GM19468 (cell line): ENCODE measurements at regions not wholly inside any gene's neighbourhood (a gene's known extent, or its start where the extent isn't known, plus 50 kb on each side); places are given as distances from the start of the nearest gene placed in this dataset.

Experiments
- ATAC-seq: cut with Tn5 transposase; IDR thresholded peaks from one replicate; pipeline ENCODE4 v1.9.1; 2021; ENCODE audit warnings: mild to moderate bottlenecking, moderate library complexity, moderate number of reproducible peaks; ENCODE audit not compliant: unreplicated experiment; ENCODE audit errors: extremely low read depth

DNA sequence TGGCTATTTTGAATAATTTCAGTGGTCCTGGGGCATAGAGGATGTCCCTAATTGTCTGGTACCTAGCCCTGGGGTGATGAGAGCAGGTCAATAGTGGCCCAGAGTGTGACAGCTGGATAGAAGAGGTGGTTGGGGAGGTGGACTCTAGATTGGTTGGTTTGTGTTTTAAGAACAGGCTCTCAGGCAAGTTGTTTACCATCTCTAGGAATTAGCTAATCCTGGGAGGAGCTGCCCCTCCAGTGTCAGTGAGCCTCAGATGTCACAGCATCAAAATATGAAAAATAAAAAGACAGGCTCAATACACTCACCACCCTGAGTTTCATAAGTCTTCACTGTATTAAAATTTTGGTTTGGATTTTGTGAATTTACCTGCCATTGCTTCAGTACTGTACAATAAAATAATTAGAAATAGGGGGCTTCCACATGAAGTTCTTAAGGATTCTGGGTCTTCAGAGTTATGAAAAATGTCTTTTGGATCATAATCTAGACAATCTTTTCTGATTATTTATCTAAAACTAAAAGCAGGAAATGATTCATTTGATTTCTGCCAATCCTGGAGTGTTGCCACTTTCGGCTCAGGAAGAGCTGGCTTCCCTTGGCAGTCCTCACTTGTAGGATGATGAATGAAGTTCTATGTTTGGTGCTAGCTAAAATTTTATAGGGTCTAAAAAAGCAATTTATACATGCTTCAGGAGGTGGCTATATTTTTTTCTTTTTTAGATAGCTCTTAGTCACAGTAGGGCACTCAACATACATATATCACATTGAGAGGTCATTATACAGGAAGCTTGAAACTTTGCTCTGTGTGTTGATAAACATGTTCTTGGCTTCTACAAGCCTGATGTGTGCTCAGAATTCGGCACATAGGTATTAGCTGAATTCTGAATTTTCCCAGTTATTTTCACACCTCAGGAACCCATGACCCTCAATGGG, 395.1 kb downstream of the RAB28 start:
- ATAC-seq: no peak

DNA sequence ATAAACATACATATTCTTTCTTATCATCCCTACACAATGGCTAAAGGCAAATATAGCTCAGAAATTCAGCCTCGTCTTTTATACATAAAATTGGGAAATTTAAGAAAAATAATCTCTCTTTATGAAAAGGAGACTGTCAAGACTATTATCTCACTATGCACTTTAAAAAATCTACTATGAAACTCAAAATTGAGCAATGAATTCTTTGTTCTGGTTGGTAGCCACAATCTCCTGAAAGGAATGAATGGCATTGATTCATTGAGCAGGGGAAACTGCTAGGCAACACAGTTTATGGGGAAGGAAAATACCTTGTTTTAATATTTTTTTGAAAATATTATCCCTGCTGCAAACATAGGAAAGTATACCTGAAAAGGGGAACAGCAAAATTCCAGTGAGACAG, 397.1 kb downstream of the RAB28 start:
- no peak for ATAC-seq

DNA sequence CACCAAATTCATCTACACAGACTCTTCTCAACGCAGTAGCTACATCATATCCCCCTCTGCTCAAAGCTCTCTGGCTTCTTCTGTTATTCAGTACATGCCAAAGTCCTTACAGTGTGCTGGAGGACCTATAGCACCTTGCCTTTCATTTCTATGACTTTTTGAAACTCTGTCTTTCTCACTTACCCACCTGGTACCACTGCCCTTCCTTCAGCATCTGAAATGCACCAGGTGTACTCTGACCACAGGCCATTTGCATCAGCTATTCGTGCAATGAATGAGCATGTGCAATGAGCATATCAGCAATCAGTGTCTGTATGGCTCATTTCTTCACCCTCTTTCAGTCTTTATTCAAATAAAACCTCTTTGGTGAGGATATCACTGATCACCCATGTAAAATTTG, 399.9 kb downstream of the RAB28 start:
- no peak for ATAC-seq

GRCh38 chr4:13081830-13082229, 402.3 kb downstream of the RAB28 start:
- ATAC-seq: no peak

GRCh38 chr4:13067077-13067476, 417.1 kb downstream of the RAB28 start:
- ATAC-seq: no peak

DNA sequence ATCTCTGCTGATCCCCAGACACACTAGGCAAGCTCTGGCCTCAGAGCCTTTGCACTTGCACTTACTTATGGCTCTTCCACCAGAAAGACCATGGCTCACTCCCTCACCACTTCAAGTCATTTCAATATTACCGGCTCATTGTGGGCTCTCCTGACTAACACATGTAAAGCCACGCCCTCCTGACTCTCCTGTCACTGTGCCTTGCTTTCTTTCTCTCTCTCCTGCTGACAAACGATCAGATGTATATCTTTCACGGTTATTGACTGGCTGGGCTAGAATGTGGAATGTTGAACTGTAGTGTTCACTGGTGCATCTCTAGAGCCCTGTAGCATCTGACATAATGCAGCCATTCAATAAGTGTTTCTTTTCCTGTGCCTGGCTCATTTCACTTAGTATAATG, 425.1 kb downstream of the RAB28 start:
- no peak for ATAC-seq

DNA sequence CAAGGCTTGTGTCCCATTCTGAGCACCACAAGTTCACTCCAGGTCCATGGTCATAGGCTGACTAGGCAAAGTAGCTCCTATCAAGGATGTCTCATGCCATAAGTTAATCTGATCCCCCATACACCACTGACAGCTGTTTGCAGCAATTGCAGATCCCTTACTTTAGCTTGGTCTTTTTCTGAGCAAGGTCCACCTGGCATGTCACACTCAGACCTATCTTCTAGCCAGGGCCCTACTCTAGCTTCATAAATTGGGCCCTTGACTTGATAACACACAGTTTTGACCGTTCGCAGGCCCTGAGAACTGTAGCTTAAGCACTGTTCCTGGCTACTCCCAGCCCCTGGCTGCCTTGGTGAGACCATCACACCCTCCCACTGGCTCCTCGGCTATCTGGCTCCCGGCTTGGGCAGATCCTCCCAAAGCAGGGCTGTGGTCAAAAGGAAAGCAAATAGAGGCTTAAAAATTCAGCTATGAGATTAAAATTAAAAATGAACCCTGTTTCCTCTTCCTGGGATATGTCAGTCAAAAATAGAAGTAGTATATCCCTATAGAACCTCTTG, 427.4 kb downstream of the RAB28 start:
- ATAC-seq: no peak

- ATAC-seq: no peak
Observed at GRCh38 chr4:13054420-13054970, 429.6 kb downstream of the RAB28 start.

GRCh38 chr4:13047591-13047990, 436.5 kb downstream of the RAB28 start:
- no peak for ATAC-seq

GRCh38 chr4:13036841-13037240, 447.3 kb downstream of the RAB28 start:
- no peak for ATAC-seq

DNA sequence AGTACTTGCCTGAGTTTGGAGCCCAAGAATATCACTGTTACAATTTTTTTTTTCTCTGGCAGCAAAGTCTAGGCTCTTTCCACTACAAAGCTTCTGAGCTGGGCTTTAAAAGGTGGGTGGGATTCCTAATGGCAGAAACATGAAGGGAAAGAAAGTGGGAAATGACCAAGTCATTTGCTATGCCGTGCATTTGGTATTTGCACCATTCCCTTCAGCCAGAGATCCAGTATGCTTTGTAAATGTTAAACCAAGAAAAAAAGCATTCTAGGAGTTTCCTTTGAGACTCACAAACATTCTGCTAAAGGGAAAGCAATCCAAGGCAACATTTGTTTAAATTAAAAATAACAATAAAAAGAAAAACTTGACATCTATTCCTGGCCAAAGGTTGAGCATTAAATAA, 451.2 kb downstream of the RAB28 start:
- ATAC-seq: no peak

DNA sequence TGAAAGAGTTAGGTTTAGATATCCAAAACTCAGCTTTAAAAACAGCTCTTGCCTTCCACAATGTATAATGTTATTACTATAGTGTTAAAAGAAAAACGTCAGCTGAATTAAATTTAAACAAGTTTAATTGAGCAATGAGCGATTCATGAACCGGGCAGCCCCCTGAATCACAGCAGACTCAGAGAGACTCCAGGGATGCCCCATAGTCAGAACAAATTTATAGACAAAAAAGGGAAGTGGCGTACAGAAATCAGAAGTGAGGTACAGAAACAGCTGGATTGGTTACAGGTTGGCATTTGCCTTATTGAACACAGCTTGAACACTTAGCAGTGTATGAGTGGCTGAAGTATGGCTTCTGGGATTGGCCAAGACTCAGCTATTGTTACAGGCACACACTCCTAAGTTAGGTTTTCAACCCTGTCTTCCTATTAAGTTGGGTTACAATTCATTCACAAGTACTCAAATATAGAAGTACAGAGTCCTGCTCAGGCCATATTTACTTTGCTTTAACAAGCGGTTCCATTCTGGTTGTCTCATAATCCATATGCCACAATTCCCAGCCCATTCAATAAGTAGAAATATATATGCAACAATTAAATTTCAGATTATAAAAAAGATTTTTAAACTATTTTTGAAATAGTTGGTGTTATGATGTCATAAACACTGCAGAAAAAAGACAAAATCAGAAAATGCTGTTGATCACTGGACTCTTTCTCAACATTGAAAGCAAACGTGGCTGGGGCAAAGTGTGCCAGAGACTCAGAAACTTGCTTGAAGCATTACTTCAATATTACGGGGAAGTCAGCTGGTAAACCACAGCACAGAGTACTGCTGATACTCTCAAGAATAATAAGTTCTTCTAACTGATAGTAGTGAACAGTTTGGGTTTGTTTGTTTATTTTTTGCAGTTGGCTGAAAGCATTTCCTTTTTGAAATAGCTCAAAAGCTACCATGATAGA, 459.7 kb downstream of the RAB28 start:
- no peak for ATAC-seq

DNA sequence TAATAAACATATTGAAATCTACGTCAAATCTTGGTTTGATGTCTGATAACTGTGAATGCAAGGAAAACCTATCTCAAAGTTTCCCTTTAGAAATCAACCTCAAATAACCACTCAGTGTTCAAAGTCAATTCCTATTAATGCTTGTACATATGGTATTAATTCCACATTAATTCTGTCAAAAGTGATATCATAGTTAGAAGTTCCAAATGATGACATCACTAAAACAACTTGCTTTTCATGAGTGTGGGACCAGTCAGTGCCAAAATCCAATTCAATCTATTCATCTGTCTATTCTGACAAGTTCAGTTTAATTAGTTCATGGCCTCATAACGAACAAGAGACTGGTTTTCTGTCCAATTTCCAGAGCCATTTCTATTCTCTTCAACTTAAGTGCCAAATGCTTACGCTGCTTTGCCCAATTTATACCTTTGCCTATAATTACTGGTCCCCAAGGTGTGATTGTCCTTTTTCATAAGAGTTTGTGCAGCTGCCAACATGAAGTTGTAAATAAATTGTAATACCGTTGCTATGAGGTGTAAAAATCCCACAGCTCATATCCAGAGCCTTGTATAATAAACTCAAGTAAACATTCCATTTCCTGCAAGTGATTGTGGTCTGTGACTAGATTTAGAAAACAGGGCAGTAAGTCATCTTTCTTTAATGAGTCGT, 476.2 kb downstream of the RAB28 start:
- ATAC-seq: no peak

GRCh38 chr4:12993923-12994322, 490.2 kb downstream of the RAB28 start:
- ATAC-seq: no peak

- no peak for ATAC-seq
Observed at GRCh38 chr4:12987284-12987683, 496.9 kb downstream of the RAB28 start.

DNA sequence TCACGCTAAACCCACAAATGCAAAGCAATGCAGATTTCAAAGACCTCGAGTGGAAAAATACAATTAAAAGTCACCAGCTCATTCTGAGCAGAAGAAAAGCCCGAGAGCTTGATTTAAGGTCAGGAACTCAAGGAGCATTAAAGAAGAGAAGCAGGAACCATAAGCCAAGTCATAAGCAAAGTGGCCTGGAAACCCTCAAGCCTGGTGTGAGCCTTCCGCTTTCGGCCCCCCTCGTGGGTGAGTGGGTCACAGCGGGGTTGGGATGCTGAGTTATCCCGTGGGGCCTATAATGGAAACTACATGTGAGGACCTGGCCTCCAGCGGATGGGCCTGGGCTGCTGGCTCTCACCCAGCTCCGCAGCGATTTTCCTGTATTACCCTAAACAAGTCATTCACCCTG, 504.3 kb downstream of the RAB28 start:
- ATAC-seq: no peak

- ATAC-seq: no peak
Observed at GRCh38 chr4:12978310-12978709, 505.8 kb downstream of the RAB28 start.

- ATAC-seq: no peak
Observed at GRCh38 chr4:12975511-12975910, 508.6 kb downstream of the RAB28 start.

- ATAC-seq: no peak
Observed at GRCh38 chr4:12973522-12973921, 510.6 kb downstream of the RAB28 start.

GRCh38 chr4:12968345-12968744, 515.8 kb downstream of the RAB28 start:
- ATAC-seq: no peak
